PC-3 (cell line): ENCODE measurements at regions not wholly inside any gene's neighbourhood (a gene's known extent, or its start where the extent isn't known, plus 50 kb on each side); places are given as distances from the start of the nearest gene placed in this dataset.

Experiments
- ATAC-seq: fragments of 200-7000 bp; cut with Tn5 transposase; 2 replicates; pipeline ENCODE4 v1.9.1; 2020; ENCODE audit warnings: mild to moderate bottlenecking, moderate library complexity
- BruUV-seq: library from RNA; stranded (reverse); fragments of 400-500 nt; replicated peaks from 2 replicates; lab custom pipeline; 2021; lab: Mats Ljungman, UMichigan
- CTCF ChIA-PET: fragments of 300-600 bp; sonication (Branson Sonifier 250); formaldehyde crosslinking; loops from one replicate; lab custom pipeline; 2022; ENCODE audit warnings: antibody characterized with exemption; lab: Charles Lee
- POLR2A ChIA-PET: fragments of 300-600 bp; sonication (Branson Sonifier 250); formaldehyde crosslinking; loops from one replicate; lab custom pipeline; 2022; ENCODE audit warnings: antibody characterized with exemption; ENCODE audit not compliant: unreplicated experiment; lab: Charles Lee
- DNase-seq: peaks from one replicate; pipeline ENCODE4 v3.0.0-alpha.2; 2015
- H2AFZ ChIP-seq: fragments of 300-600 bp; sonication (generic); 2 replicates; pipeline ENCODE4 v1.6.0; 2016; ENCODE audit warnings: antibody characterized with exemption, low read length
- H3F3A ChIP-seq: fragments of 300-600 bp; sonication (generic); one replicate; pipeline ENCODE4 v1.6.0; 2017; ENCODE audit warnings: antibody characterized with exemption, low read length, control low read depth, mild to moderate bottlenecking; ENCODE audit not compliant: unreplicated experiment
- H3K27ac ChIP-seq: fragments of 300-600 bp; sonication (generic); 2 replicates; pipeline ENCODE4 v1.5.1; 2016; ENCODE audit warnings: mild to moderate bottlenecking, low read length
- H3K27me3 ChIP-seq: fragments of 300-600 bp; sonication (generic); 2 replicates; pipeline ENCODE4 v1.6.1; 2016; ENCODE audit warnings: low read length, mixed read lengths
- H3K36me3 ChIP-seq: fragments of 300-600 bp; sonication (generic); 2 replicates; pipeline ENCODE4 v1.6.1; 2016; ENCODE audit warnings: low read depth, mixed run types, low read length, mixed read lengths
- H3K4me1 ChIP-seq: fragments of 300-600 bp; sonication (generic); 2 replicates; pipeline ENCODE4 v1.5.1; 2016; ENCODE audit warnings: low read length; ENCODE audit not compliant: insufficient read depth
- H3K4me2 ChIP-seq: fragments of 300-600 bp; sonication (generic); 2 replicates; pipeline ENCODE4 v1.6.0; 2016; ENCODE audit warnings: low read length
- H3K4me3 ChIP-seq: fragments of 300-600 bp; sonication (generic); 2 replicates; pipeline ENCODE4 v1.5.1; 2016; ENCODE audit warnings: mild to moderate bottlenecking, low read length, mixed read lengths
- H3K79me2 ChIP-seq: fragments of 300-600 bp; sonication (generic); 2 replicates; pipeline ENCODE4 v1.6.1; 2017; ENCODE audit warnings: low read length, mixed read lengths
- H3K9ac ChIP-seq: fragments of 300-600 bp; sonication (generic); 2 replicates; pipeline ENCODE4 v1.6.0; 2016; ENCODE audit warnings: mild to moderate bottlenecking, low read length
- H3K9me2 ChIP-seq: fragments of 300-600 bp; sonication (generic); replicated peaks from 2 replicates; pipeline ENCODE4 v1.6.1; 2016; ENCODE audit warnings: mixed run types, low read length, mixed read lengths
- H3K9me3 ChIP-seq: fragments of 300-600 bp; sonication (generic); 2 replicates; pipeline ENCODE4 v1.6.1; 2016; ENCODE audit warnings: low read length, mixed read lengths
- H4K20me1 ChIP-seq: fragments of 300-600 bp; sonication (generic); 2 replicates; pipeline ENCODE4 v1.6.1; 2016; ENCODE audit warnings: low read length, mixed read lengths
- EZH2 ChIP-seq: fragments of 300-600 bp; sonication (generic); IDR thresholded peaks from one replicate; pipeline ENCODE4 v1.6.1; 2017; ENCODE audit warnings: antibody characterized with exemption, mild to moderate bottlenecking, low read length; ENCODE audit not compliant: unreplicated experiment
- EZH2phosphoT487 ChIP-seq: fragments of 300-600 bp; sonication (generic); IDR thresholded peaks from 2 replicates; pipeline ENCODE4 v1.6.1; 2018; ENCODE audit warnings: mild to moderate bottlenecking, antibody characterized with exemption, low read length, borderline replicate concordance
- intact Hi-C: fragments of 100-400 bp; cut with micrococcal nuclease; formaldehyde crosslinking; loops from 2 replicates; pipeline ENCODE4 v1.9.0; 2023
- TF ChIP-seq, protein P1 (sequence below): fragments of 300-600 bp; sonication (generic); conservative IDR thresholded peaks from 2 replicates; pipeline ENCODE4 v1.5.1; 2017; ENCODE audit warnings: antibody characterized with exemption, low read depth, mild to moderate bottlenecking, low read length

DNA sequence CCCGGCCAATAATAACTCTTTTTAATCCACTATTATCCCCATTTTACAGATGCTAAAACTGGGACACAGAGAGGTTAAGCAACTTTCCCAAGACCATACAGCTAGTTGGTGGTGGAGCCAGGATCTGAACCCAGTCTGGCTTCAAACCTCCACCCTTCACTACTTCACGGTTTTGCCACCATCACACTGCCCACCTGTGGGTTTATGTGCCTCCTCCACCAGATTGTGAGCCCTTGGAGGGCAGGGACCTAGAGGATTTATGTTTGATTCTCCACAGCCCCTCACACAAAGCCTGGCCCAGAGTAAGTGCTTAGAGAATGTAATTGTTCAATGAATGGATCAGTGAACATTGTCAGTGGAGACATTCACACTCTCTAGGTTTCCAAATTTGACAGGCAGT is 153.4 kb upstream of the MYCN start:
- ATAC-seq = no peak
- no peak overlapping the region for H2AFZ ChIP-seq
- H3K79me2 ChIP-seq = no peaks in the 10 kb centered on the region
- CTCF ChIA-PET = no interaction called here
- no peaks in the 10 kb centered on the region for H3K9me3 ChIP-seq
- H3K4me3 ChIP-seq = no peak overlapping the region
- no peaks in the 10 kb centered on the region for H3F3A ChIP-seq
- no peak overlapping the region for H3K27ac ChIP-seq
- H3K9me2 ChIP-seq = no peaks in the 10 kb centered on the region
- H3K36me3 ChIP-seq = no peaks in the 10 kb centered on the region
- H3K27me3 ChIP-seq = peaks cover 26% of the 10 kb centered on the region; the same call in 1 of the 2 replicates
- BruUV-seq = no TSS peak
- intact Hi-C loops = no loop called here
- TF ChIP-seq, protein P1, sequence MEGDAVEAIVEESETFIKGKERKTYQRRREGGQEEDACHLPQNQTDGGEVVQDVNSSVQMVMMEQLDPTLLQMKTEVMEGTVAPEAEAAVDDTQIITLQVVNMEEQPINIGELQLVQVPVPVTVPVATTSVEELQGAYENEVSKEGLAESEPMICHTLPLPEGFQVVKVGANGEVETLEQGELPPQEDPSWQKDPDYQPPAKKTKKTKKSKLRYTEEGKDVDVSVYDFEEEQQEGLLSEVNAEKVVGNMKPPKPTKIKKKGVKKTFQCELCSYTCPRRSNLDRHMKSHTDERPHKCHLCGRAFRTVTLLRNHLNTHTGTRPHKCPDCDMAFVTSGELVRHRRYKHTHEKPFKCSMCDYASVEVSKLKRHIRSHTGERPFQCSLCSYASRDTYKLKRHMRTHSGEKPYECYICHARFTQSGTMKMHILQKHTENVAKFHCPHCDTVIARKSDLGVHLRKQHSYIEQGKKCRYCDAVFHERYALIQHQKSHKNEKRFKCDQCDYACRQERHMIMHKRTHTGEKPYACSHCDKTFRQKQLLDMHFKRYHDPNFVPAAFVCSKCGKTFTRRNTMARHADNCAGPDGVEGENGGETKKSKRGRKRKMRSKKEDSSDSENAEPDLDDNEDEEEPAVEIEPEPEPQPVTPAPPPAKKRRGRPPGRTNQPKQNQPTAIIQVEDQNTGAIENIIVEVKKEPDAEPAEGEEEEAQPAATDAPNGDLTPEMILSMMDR = no peak
- TF ChIP-seq EZH2phosphoT487 = no peak
- no peak for TF ChIP-seq EZH2
- POLR2A ChIA-PET = no interaction called here
- peaks cover 11% of the 10 kb centered on the region for H3K4me1 ChIP-seq
- H3K9ac ChIP-seq = no peak overlapping the region
- no peak for DNase-seq
- no peaks in the 10 kb centered on the region for H4K20me1 ChIP-seq
- H3K4me2 ChIP-seq = no peak overlapping the region

- CTCF ChIA-PET = no interaction called here
- Histone ChIP-seq H3K36me3 (no peaks in the 10 kb centered on the region), H3K4me1 (peaks cover 2% of the 10 kb centered on the region), H2AFZ (no peak overlapping the region), H3K27ac (no peak overlapping the region), H3K79me2 (no peaks in the 10 kb centered on the region), H3K4me2 (no peak overlapping the region), H3F3A (no peaks in the 10 kb centered on the region), H4K20me1 (no peaks in the 10 kb centered on the region), H3K4me3 (no peak overlapping the region), H3K9ac (no peak overlapping the region), H3K9me2 (no peaks in the 10 kb centered on the region), H3K9me3 (no peaks in the 10 kb centered on the region), H3K27me3 (peaks cover 26% of the 10 kb centered on the region; the same call in 1 of the 2 replicates)
- DNase-seq = no peak
- intact Hi-C loops = no loop called here
- ATAC-seq = no peak
- BruUV-seq = no TSS peak
- TF ChIP-seq, protein P1 = no peak
- TF ChIP-seq EZH2 = no peak
- no peak for TF ChIP-seq EZH2phosphoT487
- POLR2A ChIA-PET = no interaction called here
These were observed 152.6 kb upstream of the MYCN start for GRCh38 chr2:15787535-15788454.

DNA sequence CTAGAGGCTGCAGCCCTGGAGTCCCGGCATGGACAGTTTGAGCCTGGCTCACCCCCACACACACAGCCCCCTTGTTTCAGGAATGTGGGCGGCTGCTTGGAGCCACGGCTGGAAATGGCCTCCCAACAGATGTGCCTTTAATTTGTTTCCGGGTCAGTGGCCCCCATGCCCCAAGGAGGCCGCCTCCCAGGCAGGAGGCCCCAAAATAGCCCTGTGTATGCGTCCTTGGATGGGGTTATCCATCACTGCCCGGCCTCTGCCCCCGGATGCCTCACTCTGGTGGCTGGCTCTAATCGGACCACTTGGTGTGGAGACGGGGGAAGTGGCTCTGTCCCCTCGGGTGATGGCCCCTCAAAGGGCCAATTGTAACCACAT is 151.9 kb upstream of the MYCN start:
- no peaks in the 10 kb centered on the region for H3K9me3 ChIP-seq
- H3K4me1 ChIP-seq = no peaks in the 10 kb centered on the region
- no peak for ATAC-seq
- H3F3A ChIP-seq = no peaks in the 10 kb centered on the region
- no peak overlapping the region for H2AFZ ChIP-seq
- ChIA-PET CTCF (no interaction called here), POLR2A (no interaction called here)
- H3K27me3 ChIP-seq = peaks cover 33% of the 10 kb centered on the region
- DNase-seq = no peak
- no peak overlapping the region for H3K4me3 ChIP-seq
- H3K9ac ChIP-seq = no peak overlapping the region
- H3K4me2 ChIP-seq = no peak overlapping the region
- intact Hi-C loops = no loop called here
- H3K36me3 ChIP-seq = no peaks in the 10 kb centered on the region
- no peaks in the 10 kb centered on the region for H4K20me1 ChIP-seq
- TF ChIP-seq EZH2phosphoT487 (no peak), EZH2 (no peak)
- TF ChIP-seq, protein P1 = no peak
- H3K27ac ChIP-seq = no peak overlapping the region
- no peaks in the 10 kb centered on the region for H3K79me2 ChIP-seq
- no peaks in the 10 kb centered on the region for H3K9me2 ChIP-seq
- no TSS peak for BruUV-seq
